GM18870 (cell line): ENCODE measurements at regions not wholly inside any gene's neighbourhood (a gene's known extent, or its start where the extent isn't known, plus 50 kb on each side); places are given as distances from the start of the nearest gene placed in this dataset.
"Not testable (repeated sequence)": the region's sequence is repeated elsewhere in the genome, so short reads cannot be mapped to it uniquely, and the experiment has no call there.

ENCODE experiments used
- ATAC-seq: cut with Tn5 transposase; IDR thresholded peaks from one replicate; pipeline ENCODE4 v1.9.1; 2021; ENCODE audit warnings: moderate library complexity; ENCODE audit not compliant: unreplicated experiment

DNA sequence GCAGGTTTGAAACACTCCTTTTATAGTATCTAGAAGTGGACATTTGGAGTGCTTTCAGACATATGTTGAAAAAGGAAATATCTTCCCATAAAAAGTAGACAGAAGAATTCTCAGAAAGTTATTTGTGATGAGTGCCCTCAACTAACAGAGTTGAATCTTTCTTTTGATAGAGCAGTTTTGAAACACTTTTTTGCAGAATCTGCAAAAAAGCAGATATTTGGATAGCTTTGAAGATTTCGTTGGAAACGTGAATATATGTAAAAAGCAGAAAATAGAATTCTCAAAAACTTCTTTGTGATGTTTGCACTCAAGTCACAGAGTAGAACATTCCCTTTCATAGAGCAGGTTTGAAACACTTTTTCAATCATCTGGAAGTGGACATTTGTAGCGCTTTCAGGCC, 676.4 kb upstream of the ZNF337 start:
- not testable (repeated sequence) for ATAC-seq

DNA sequence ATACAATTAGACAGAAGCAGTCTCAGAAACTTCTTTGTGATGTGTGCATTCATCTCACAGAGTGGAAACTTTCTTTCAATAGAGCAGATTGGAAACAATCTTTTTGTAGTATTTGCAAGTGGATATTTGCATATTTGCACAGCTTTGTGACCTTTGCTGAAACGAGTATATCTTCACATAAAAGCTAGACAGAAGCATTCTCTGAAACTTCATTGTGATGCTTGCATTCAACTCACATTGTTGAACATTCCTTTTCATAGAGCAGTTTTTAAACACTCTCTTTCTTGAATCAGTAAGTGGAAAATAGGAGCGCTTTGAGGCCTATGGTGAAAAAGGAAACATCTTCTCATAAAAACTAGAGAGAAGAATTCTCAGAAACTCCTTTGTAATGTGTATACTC, 657.9 kb upstream of the ZNF337 start:
- ATAC-seq: no peak

DNA sequence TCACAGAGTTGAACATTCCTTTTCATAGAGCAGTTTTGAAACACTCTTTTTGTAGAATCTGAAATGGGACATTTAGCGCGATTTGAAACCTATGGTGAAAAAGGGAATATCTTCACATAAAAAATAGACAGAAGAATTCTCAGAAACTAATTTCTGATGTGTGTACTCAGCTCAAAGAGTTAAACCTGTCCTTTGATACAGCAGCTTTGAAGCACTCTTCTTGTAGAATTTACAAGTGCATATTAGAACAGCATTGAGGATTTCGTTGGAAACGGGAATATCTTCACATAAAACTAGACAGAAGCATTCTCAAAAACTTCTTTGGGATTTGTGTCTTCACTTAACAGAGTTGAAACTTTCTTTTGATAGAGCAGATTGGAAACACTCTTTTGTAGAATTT, 650.7 kb upstream of the ZNF337 start:
- no peak for ATAC-seq

DNA sequence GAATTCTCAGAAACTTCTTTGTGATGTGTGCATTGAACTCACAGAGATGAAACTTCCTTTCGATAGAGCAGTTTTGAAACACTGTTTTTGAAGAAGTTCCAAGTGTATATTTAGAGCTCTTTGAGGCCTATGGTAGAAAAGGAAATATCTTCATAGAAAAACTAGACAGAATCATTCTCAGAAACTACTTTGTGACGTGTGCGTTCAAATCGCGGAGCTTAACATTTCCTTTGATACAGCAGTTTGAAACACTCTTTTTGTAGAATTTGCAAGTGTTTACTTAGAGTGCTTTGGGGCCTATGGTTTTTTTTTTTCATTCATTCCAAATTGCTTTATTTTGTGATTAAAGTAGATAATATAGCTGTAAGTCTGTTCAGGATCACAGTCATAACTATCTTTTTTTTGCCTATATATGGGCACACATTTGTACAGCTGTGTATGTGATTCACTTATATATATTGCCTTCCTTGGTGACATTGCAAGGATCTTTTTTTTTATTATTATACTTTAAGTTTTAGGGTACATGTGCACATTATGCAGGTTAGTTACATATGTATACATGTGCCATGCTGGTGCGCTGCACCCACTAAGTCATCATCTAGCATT, 643.9 kb upstream of the ZNF337 start:
- ATAC-seq: not testable (repeated sequence)

DNA sequence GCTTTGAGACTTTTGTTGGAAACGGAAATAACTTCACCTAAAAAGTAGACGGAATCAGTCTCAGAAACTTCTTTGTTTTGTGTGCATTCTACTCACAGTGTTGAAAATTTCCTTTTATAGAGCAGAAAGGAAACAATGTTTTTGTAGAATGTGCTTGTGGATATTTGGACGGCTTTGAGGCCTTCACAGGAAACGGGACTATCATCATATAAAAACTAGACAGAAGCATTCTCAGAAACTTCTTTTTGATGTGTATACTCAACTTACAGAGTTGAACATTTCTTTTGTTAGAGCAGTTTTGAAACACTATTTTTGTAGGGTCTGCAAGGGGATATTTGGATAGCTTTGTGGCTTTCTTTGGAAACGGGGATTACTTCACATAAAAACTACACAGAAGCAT, 627.5 kb upstream of the ZNF337 start:
- ATAC-seq: no peak

DNA sequence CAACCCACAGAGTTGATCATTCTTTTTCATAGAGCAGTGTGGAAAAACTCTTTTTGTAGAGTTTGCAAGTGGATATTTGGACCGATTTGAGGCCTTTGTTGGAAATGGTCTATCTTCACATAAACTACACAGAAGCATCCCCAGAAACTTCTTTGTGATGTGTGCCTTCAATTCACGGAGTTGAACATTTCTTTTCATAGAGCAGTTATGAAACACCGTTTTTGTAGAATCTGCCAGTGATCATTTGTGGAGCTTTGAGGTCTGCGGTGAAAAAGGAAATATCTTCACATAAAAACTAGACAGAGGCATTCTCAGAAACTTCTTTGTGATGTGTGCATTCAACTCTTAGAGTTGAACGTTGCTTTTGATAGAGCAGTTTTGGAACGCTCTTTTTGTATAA, 618.4 kb upstream of the ZNF337 start:
- no peak for ATAC-seq

DNA sequence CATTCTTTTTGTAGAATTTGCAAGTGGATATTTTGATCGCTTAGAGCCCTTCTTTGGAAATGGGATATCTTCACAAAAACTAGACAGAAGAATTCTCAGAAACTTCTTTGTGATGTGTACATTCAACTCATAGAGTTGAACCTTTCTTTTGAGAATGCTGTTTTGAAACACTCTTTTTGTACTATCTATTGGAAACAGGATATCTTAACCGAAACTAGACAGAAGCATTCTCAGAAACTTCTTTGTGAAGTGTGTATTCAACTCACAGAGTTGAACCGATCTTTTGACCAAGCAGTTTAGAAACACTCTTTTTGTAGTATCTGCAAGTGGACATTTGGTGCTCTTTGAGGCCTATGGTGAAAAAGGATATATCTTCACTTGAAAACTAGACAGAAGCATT, 613.1 kb upstream of the ZNF337 start:
- not testable (repeated sequence) for ATAC-seq

DNA sequence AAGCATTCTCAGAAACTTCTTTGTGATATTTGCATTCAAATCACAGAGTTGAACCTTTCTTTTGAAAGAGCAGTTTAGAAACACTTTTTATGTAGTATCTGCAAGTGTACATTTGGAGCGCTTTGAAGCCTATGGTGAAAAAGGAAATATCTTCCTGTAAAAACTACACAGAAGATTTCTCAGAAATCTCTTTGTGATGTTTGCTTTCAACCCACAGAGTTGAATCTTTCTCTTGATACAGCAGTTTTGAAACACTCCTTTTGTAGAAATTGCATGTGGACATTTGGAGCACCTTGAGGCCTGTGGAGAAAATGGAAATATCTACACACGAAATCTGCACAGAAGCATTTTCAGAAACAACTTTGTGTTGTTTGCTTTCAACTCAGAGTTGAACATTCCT, 612.3 kb upstream of the ZNF337 start:
- no peak for ATAC-seq

DNA sequence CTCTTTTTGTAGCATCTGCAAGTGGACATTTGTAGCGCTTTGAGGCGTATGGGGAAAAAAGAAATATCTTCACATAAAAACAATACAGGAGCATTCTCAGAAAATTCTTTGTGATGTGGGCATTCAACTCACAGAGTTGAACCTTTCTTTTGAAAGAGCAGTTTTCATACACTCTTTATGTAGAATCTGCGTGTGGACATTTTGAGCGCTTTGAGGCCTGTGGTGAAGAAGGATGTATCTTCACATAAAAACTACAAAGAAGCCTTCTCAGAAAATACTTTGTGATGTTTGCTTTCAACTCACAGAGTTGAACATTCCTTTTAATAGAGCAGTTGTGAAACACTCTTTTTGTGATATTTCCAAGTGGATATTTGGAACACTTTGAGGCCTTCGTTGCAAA, 598.4 kb upstream of the ZNF337 start:
- no peak for ATAC-seq

DNA sequence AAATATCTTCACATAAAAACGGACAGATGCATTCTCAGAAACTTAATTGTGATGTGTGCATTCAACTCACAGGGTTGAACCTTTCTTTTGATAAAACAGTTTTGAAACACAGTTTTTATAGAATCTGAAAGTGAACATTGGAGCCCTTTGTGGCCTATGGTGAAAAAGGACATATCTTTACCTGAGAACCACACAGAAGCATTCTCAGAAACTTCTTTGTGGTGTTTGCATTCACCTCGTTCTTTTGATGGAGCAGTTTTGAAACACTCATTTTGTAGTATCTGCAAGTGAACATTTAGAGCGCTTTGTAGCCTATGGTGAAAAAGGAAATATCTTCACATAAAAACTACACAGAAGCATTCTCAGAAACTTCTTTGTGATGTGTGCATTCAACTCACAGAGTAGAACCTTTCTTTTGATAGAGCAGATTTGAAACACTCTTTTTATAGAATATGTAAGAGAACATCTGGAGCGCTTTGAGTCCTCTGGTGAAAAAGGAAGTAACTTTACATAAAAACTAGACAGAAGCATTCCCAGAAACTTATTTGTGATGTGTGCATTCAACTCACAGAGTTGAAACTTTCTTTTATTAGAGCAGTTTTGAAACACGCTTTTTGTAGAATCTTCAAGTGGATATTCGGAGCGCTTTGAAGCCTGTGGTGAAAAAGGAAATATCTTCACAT, 591.9 kb upstream of the ZNF337 start:
- ATAC-seq: not testable (repeated sequence)

DNA sequence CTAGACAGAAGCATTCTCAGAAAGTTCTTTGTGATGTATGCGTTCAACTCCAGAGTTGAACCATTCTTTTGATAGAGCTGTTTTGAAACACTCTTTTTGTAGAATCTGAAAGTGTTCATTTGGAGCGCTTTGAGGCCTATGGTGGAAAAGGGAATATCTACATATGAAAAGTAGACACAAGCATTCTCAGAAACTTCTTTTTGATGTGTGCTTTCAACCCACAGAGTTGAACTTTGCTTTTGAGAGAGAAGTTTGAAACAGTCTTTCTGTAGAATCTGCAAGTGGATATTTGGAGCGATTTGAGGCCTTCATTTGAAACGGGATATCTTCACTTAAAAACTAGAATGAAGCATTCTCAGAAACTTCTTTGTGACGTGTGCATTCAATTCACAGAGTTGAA, 582.6 kb upstream of the ZNF337 start:
- ATAC-seq: no peak

DNA sequence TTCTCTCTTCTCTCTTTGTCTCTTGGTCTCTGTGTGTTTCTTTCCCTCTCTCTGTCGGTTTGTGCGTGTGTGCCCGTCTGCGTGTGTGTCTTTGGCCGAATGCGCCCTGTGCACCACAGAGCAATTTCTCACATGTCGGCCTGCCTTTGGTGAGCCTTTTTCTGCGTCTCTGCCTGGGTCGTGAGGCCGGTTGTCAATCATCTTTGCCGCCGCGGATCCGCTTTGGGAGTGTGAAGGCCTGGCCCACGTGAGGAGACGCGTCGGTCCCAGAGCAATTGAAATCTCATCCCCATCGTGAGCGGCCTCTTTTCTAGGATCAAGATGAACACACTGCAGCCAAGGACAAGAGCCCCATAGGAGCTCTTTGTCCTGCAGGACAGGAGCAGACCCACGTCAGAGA, 580.7 kb upstream of the ZNF337 start:
- ATAC-seq: no peak

DNA sequence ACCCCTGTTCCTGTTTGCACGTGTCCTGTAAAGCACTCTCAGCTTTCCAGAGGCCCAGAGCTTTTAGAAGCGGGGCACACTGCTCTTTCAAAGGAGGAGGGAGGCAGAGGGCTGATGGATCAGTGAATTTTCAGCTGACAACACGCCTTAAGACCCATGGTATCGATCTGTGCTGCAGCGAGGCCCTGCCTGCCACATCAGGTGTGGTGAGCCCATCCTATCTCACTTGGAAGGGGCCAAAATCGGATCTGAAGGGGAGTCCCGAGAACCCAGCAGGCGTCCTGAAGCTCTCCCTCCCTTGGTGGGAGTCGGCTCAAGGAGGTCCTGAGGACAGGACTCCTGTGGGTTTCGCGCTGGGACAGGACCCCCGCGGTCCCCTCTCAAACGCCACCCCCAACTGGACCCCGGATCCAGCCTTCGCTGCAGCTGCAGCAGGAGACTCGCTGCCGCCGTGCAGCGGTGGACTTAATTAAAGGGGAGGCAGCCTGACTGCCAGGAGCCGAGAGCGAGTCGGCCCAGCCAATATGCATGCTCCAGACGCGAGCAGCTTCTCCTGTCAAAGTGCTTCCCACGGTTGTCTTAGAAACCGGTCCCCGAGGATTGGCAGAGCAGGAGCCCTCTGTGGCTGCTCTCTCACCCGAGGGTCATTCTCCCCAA, 580.0 kb upstream of the ZNF337 start:
- ATAC-seq: no peak

DNA sequence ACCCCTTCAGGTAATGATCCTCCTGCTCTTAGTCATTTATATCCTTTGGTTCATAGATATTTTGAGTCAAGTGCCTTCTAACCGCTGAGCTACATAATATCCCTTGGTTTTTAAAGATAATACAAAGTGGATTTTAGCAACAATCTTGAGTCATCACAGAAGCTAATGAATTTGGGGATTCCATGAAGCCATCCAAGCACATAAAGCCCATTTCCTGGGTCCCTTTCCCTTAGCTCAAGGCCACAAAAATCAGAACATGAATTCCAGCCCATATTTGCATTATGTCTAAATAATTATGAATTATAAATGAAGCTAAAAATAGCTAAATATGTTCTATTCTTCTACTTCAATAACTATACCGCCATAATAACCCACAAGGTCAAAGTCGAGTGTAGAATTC, 572.1 kb upstream of the ZNF337 start:
- ATAC-seq: not testable (repeated sequence)

DNA sequence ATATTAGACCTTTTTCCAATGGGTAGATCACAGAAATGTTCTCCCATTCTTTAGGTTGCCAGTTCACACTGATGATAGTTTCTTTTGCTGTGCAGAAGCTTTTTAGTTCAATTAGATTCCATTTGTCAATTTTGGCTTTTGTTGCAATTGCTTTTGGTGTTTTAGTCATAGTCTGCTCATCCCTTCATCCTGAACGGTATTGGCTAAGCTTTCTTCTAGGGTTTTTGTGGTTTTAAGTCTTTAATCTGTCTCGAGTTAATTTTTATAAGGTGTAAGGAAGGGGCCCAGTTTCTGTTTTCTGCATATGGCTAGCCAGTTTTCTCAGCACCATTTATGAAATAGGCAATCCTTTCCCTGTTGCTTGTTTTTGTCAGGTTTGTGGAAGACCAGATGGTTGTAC, 564.3 kb upstream of the ZNF337 start:
- not testable (repeated sequence) for ATAC-seq

DNA sequence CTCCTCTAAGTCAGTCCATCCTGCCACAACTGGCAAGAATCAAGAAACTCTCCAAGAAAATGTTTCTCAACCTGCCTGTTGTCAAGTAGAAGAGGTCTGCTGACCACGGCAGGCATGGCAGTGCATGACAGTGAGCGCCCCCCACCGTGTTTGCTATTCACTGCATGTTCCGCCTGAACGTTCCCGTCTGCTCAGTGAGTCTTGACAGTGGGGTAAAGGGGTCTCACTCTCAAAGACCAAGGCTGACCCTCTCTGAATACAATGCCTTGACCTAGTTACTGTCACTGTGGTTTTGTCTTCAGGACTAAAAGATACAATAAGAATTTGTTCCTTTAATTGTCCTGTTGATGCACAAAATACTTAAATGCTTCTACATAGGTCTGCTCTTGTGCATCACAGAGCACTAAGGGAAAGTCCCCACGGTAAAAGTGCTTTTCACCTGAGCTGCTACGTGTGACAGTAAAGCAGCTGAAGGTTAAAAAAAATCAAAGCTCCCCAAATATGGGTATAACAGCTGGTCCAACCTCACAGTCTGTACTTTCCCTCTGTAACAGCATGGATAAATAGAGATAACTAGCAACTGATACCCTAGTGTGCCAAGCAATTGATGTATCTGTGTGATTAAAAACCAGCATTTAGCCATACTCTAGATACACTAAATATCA, 555.8 kb upstream of the ZNF337 start:
- ATAC-seq: not testable (repeated sequence)

DNA sequence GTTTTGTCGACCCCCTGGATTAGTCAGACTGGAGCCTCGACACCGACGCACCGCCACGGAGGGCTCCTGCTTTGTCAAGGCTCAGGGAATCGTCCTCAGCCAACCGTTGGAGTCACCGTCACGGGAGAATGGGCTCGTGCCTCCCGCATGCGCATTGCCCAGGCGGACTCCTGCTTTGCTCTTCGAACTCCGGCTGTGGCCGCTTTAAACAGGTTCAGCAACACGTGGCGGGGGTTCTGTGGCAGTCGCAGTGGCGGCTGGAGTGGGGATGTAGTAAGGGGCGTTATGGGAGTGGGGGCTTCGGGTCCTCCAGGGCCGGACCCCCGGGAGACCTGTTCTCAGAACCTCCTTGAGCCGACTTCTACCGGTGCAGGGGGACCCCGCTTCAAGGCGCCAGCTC, 554.7 kb upstream of the ZNF337 start:
- ATAC-seq: not testable (repeated sequence)

DNA sequence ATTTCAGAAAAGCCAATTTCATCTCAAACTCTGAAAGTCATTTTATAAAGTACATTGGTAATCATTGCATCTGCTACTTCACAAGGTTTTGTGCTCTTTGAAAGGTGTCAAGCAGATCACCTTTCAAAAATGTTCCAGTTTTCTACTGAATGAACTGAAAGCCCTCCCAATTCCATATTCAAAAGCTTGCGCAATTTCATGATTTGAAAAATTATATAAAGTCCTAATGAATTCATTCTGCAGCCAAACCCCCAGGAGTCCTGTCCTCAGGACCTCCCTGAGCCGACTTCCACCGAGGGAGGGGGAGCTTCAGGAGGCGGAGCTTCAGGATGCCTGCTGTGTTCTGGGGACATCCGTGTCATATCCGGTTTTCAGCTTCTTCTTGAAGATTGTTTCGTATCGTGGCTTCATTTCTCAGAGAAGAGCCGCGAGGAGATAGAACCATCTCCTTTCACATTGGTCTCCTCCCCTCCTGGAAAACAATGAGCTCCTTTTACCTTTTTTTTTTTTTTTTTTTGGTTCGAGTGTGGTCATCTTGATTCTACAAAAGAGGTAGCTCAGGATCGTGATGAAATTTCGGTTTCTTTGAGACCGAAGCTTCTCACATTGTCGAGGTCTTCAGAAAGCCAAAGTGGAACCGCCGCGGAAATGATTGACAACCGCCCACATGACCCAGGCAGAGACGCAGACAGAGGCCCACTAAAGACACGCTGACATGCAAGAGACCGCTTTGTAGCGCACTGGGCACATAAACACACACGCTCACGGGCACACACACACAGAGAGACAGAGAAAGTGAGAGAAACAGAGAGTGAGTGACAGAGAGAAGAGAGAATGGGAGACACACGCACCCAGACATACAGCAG, 553.8 kb upstream of the ZNF337 start:
- not testable (repeated sequence) for ATAC-seq

DNA sequence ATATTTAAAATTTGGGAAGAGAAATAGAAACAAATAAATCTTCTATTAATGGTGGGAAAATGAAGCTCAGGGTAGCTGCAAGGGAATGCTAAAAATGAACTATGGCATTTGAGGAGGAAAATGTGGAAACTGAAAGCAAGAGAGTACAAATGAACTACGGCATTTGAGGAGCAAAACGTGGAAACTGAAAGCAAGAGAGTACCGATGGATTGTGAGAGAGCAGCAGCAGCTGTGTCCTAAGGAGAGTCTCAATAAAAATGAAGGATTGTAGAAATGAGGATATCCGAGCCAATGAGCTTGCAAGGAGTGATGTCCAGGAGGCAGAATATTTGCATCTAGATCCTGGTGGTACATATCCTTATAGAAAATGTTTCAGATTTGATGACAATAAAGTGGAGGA, 547.1 kb upstream of the ZNF337 start:
- ATAC-seq: no peak

DNA sequence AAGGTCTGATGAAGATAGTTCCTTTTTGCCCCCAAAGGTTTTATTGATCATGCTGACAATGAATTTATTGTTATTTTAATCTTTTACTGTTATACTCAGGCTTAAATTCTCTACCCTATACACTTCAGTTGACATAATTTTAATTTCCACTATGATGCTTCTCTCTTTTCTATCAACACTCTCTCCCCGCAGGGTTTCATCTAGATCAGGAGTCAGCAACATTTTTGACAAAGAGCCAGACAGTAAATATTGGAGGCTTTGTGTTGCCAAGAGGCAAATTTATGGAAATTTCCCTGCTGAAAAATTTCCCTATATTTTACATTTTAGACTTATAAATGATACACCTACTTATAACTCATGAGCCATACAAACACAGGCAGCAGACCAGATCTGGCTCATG, 524.0 kb upstream of the ZNF337 start:
- not testable (repeated sequence) for ATAC-seq

DNA sequence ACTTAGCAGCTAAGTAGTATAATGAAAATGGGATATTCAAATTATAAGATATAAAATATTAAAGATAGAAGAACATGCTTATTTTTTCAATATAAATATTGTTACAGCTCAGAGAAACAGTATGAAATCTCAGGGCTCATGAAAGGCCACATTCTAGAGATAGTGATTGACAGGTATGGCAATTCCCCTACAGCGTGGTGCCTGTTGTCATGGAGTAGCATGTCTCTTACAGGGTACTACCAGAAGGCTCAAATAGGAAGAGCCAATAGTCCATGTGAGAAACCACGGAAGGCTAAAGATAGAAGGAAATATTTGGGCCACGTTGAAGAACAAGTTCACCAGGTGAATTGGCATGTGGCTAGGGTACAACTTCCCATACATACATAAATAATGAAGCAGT, 522.9 kb upstream of the ZNF337 start:
- ATAC-seq: not testable (repeated sequence)
